ENCODE measurements at regions not wholly inside any gene's neighbourhood (a gene's known extent, or its start where the extent isn't known, plus 50 kb on each side); places are given as distances from the start of the nearest gene placed in this dataset.

DNA sequence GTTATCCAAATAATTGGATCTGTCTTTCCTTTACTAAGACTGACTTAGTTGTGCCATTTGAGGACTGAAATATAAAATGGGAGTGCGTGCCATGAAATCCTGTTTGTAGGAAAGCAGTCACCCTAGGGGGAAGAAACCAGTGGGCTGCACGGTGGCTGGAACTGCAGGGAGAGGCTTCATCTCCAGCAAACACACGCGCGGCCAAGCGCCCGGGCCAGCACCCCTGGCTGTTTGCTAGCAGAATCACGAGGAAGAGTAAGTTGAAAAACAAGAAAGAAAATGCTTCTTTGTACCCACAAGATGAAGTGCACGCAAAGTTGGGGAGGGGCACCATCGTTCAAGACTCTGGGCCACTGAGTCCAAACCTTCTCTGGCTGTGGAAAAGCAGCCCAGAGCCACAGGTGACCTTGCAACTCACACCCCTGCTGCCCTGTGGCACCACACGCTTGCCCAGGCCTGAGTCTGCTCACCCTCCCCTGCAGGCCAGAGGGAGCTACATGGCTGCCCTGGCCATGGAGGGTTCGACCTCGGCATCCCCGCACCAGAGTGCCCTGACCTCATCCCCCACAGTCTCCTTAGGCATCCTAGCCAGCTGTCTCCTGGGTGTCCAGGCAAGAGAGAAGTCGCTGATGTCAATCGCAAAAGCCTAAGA is 55.2 kb downstream of the IRX2 start:
- no peak for DNase-seq

DNA sequence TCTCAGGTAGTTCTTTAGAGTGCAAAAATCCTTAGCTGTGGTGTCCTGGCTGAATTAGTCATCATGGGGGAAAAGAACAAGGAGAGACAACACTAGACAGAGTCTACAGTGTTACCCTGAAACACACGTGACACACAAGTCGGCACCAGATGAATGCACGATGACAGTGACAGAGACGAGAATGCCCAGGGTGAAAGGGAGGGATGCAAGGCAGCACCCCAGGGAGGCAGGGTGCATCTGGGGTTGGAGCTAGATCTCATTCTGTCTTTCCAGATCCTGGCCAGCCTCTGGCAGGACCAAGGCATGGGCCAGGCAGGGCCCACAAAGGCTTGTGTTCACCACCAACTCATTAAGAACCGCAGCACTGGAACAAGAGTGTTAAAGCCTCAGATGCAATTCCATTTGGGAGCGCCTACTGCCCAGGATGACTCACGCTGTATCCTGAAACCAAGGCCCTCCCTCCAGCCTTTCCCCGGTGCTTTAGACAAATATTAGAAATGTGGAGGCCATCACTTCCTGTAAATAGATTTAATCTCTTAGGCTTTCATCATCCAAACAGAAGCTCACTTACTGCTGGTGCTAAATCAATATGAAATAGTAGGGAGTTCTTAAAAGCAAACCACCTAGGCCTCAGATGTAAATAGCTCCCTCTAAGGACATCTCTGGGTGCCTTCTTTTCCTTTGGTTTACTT is 56.1 kb downstream of the IRX2 start:
- no peak for DNase-seq

DNA sequence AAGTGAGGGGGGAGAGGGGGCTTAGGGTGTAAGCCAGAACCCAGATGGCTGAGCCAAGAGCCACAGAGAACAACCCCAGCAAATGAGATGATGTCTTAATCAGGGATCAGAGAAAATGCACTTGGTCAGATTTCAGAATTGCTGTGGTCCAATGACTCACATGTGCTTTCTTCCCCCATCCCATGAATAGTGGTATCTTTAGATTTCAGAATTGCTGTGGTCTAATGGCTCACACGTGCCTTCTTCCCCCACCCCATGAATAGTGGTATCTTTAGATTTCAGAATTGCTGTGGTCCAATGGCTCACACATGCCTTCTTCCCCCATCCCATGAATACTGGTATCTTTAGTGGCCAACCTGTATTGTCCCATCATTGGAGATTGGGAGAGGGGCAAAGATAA is 59.9 kb downstream of the IRX2 start:
- DNase-seq: no peak

DNA sequence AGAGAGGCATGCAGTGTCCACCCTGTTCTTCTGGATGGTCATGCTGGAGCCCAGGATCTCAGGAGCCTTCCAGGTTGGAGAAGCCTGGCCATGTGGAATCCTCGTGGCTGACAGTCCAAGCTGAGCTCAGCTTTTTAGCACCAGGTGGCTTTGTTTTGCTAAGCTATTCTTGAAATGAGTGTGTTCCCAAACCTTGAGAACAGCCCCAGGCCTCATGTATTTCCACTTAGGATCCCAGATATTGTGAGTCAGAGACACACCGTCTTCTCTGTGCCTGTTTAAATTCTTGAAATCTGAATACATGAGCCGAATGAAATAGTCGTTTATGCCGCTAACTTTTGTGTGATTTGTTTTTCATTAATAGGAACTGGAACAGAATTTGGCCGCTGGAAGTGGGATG is 61.2 kb downstream of the IRX2 start:
- no peak for DNase-seq

DNA sequence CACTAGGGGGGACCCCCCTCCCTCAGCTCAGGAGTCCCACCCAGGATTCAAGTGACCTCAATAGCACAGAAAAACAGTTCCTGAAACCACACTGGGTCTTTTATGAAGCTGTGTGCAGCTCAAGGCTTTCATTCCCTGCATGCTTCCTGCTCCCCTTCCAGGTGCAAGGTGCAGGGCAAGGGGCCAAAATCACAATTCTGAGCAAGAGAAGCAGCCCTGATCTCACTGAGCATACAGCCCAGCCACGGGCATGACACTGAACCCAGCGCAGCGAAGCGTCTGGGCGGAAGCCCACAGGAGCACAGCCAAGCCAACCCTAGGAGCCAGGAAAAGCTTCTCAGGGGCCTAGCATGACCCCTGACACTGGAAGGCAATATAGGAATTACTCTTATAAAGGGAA is 62.9 kb downstream of the IRX2 start:
- no peak for DNase-seq

DNA sequence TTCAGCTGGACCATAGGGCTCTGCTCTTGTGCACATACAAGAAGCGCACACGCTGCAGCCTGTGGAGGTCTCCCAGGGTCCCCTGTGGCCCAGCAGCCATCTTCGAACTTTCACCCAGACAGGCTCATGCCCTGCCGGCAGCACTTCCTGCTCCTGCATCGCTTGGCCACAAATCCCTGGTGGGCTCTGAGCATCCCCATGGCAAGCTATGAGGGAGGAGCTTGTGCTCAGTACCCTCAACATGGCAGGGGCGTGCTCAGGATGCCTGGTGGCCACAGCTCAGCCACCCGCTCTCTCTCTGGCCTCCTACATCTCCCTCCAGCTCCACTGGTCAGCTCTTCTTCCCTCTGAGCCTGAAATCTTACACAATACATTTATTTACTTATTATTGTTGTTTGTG is 63.7 kb downstream of the IRX2 start:
- no peak for DNase-seq

DNA sequence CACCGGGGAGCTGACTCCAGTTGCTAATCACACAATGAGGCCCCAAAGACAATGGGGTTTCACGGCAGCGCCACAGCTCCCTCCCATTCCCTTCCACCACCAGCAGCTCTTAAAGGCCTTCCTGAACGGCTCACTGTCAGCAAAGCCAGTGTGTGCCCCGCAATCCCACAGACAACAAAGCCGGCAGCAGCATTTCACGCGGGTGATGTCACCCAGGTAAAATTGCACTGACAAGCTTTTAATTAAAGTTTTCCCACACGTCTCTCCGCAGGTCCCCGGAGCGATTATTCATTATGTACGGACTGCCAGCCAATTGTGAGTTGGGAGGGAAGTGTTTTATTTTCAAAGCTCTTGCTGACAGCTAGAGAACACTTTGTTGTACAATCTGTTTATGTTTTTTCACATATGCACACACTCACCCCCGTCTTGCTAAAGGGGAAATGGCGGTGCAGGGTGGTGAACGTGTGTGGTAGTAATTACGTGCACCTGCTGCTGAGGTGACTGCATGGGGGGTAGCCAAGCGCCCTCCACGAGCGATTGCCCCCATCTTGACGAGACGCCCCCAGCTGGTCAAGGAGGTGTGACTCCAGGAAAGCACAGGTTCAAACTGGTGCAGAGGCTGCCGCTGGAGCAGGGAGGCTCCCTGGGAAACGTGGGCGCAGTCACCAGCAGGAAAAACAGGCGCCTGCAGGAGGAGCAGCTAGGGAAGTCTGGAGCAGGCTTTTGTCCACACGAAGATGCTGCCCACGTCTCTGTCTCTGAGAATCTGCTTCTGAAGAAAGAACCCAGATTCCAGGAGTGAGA is 65.0 kb downstream of the IRX2 start:
- no peak for DNase-seq

DNA sequence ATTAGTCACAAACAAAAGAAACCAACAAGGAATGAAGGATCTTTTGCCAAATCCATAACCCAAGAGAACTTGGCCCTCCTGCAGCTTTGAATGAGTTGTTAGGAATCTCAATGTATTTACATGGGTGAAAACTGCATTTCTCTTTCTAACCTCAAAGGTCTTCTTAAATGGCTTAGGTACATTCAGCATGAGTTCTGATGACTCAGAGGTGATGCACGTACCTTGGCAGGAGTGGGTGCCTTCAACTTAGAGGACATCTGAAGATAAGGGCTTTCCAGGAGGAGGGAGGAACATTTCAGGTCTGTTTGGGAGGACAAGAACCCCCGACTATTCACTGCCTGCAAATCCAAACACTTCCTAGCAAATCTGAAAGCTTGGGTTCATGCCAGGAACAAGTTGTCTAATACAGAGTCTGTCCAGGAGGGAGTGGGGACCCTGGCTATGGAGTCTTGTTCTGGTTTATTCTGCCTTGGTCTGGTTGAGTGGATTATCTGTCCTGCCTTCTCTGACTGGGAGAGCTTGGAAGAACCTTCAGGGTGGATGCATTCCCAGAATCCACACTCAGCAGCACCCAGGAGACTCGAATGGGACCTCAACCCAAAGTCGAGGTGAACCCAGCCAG is 65.7 kb downstream of the IRX2 start:
- DNase-seq: no peak

DNA sequence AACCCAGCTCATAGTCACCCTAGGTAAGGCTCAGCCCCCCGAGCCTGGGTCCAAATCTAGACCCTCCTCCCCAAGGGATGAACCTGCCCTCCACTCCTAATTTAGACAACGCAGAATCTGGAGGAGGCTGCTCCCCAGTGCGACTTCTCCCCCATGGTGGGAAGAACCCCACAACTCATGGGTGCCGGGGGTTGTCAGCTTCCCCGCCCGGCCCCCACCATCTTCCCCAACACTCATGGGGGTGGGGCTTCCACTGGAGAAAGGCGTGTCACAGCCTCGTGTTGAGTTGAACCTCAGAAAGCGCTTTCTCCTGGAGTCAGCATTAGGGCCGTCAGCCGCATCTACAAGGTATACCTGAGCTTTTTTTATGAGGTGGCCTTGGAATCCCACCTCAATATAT is 66.9 kb downstream of the IRX2 start:
- no peak for DNase-seq

DNA sequence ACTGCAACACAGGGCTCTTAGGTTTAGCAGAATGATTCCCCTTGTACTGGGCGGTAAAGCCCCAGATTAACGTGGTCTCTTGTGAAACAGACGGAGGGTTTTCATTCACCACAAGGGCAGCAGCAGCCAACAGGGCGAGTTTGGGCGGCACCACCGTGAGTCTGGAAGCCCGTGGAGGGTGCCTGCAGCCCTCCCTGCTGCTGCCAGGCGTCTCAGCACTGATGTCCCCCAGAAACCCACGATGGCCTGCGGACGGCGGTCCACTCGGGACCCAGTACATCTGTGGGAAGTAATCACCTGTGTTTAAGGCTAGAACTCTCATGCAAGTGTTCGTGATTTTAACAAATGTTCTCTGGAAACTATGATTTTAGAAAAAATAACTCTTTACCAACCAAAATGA is 67.8 kb downstream of the IRX2 start:
- no peak for DNase-seq

DNA sequence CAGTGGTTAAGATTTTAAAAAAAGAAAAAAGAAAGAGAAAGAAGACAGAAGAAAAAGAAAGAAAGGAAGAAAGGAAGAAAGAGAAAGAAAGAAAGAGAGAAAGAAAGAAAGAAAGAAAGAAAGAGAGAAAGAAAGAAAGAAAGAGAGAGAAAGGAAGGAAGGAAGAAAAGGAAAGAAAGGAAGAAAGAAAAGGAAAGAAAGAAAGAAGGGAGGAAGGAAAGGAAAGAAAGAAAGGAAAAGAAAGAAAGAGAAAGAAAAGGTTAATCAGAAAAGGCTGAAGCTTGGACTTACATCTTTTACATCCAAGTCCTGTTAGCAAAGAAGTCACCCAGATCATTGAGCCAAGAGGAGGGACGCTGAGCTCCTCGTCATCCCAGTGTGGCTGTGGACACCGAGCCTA is 70.0 kb downstream of the IRX2 start:
- DNase-seq: no peak

DNA sequence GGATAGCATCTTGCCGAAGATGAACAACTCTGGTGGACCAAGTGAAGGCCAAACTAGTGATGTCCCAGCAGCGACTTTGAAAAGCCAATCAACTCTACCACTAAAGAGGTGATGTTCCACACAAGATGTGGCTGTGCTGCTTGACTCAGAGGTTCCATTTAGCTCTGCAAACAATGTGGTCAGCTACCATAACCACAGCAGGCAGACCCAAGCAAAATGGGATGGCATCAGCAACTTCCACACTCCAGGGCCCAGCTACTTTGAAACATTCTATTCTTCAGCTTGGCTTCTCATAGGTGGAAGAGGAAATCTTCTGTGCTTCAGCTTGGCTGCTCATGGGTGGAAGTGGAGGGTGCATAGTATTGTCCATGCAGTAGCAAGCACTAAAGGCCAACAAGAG is 70.5 kb downstream of the IRX2 start:
- DNase-seq: no peak

DNA sequence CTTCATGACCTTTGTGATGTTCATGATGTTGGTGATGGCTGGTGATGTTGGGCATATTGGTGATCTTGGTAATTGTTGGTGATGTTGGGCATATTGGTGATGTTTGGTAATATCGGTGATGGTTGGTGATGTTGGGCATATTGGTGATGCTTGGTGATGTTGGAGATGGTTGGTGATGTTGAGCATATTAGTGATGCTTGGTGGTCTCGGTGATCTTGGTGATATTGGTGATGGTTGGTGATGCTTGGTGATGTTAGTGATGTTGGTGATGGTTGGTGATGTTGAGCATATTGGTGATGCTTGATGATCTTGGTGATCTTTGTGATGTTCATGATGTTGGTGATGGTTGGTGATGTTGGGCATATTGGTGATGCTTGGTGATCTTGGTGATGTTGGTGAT is 73.8 kb downstream of the IRX2 start:
- DNase-seq: no peak

DNA sequence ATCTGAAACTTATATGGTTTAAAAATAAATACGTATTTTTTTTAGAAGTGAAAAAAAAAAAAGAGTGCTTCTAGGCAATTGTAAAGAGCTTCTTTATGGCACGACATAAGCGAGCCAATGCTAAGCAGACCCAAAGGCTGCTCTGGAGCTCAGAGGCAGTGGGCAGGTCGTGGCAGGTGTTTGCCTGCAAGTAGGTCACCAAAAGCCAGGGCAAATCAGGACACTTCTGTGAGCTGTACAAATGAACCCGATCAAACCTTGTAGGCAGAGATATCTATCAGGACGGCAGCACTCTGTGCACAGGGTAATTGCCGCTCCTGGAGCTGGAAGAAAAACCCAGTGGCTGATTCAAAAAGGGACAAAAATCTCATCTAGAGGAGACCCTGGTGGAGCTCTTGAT is 75.9 kb downstream of the IRX2 start:
- DNase-seq: no peak

DNA sequence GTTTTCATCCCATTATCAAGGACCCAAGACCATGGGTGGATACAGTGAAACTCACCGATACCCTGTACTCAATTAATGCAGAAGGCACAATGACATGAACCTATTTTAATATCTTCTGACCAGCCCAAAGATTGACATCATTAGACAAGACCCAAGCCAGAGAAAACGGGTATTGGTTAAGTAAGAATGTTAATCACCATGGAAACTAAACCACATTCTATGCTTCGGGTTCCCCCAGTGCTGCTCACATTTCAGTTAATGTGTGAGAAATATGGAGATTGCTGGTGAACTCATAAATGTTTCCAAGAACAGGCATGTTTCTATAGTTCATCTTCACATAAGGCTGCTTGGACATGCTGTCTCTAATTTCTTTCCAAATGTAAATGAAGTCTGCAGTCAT is 77.0 kb downstream of the IRX2 start:
- DNase-seq: no peak

DNA sequence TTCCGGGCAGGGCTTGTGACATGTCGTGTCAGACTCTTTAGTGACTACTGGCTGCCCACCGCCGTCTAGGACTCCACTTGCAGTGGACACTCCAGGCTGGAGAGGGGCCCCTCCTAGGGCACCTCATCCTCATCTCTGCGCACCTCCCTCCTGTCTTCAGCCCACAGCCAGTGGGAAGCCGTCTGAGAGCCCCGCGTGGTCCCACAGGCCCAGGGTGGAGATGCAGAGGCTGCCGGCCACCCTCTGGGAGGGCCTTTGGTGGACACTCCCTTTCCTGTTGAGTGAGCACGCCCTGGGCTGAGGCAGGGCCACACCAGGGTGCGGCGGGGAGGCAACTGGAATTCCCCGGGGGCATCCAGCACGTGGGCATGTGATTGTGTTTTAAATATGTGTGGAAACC is 80.5 kb downstream of the IRX2 start:
- DNase-seq: no peak

DNA sequence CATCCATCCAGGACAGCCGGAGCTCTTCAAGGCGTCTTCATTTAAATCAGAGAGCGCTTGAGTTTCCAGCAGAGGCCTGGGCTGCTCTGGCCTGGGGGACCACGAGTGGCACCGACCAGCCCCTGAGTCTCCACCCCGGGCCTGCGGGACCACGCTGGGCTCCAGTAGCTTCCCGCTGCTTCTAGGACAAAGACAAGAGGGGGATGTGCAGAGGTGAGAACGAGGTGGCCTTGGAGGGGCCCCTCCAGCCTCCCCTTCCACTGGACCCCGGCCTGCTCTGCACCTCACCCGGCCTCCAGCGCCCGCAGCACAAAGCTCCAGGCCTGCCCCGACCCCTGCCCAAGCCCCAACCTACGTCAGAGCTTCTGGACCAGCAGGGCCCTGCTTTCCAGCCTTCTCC is 81.6 kb downstream of the IRX2 start:
- no peak for DNase-seq

DNA sequence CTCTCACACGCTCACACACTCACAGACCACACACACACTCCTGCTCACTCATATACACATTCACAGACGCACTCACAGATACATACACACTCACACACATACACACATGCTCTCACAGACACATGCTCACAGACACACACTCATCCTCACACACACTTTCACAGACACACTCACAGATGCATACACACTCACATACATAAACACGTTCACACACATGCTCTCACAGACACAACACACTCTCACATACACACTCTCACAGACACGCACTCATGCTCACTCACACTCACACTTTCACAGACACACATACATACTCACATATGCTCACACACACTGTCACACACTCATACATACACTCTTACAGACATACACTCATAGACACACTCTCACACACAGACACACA is 82.2 kb downstream of the IRX2 start:
- DNase-seq: no peak

DNA sequence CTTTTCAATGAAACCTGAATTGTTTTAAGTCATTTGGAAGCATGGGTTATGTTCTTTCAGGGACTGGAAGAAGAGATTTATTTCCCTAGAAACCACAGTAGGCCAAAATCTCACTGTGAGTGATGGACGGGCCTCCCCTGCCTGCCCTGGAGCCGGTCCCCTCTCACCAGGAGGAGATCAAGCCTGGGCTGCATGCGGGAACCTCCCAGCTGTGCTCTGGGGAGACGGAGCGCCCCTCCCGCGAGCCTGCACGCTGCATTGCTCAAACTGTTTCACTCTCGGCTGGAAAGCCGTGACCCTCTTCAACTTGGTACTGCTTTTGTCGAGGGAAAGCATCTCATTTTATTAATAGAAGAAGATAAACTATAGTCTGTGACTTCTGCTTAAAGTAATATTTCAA is 85.4 kb downstream of the IRX2 start:
- no peak for DNase-seq

DNA sequence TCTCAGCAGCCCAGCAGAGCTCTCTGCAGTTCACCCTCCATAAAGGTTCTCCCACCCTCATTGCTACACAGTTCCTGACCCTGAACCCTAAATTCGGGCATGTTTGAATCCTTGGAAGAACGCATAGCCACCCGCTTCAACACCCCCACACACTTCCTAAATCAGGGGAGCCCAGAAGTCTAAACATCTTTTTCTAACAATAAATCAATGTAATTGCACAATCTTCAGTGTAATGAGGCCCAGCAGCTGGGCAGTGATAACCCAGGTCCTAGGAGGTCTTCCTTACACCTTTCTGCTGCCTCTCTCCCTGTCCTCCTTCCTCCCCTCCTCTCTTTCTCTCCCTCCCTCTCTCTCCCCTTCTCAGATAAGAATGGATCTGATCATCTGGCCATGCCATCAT is 88.0 kb downstream of the IRX2 start:
- no peak for DNase-seq

DNA sequence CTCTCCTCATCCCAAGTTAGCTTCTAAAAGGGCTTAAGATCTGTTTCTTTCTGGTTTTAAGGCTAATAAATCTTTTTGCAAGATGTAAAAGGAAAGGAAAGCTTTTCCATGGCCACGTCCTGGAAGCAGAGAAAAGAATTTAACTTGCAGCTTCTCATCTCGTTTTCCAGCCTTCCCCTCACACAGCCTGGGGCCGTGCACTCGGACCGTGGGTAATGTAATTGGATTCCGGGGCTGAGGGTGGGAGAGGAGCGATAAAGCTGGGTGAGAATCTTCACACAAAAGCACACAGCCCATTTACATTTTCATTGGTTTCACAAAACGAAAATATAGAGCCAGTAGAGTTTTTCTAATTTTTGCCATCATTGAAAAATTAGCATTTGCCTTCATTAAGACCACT is 91.2 kb downstream of the IRX2 start:
- no peak for DNase-seq

DNA sequence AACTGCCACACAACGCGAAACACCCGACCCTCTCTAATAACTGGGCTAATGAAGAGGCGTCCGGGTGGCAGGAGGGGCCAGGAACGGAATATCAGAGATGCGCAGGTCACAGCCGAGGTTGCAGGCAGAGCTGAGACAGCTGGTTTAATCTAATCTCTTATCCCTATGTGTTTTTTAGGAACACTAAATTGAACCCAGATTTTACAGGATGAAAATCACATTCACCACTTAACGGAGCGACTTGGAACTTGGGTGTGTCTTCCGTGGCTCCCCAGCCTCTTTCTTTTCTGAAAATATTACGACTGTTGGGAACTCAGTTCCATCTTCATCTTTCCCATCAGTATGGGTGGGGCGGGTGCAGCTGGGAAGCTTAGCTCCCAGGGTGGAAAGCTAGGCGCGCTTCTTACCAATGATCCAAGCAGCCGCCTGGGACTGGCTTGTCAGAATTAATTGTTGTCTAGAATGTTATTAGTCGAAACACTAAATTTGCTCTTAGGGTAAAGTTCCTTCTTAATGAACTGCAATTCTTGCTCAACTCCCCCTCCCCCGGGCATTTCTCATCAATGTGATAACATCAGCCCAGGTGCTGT is 92.5 kb downstream of the IRX2 start:
- DNase-seq: no peak

DNA sequence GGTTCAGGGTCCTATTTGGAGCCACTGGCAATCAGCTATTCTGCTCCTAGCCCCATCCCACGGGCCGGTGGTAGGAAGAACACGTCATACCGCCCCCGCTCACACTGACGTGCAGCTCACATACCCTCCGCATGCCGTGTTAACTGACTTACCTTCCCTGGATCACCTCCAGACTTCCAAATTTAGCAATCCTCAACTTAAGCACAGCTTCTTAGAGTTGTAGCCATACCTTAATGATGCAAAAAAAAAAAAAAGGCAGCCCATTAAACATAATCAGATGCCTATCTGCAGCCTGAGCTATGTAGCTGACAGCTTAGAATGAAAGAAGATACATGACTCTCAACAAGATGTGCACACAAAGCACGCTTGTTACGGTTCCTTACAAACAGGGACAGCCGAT is 93.0 kb downstream of the IRX2 start:
- no peak for DNase-seq

DNA sequence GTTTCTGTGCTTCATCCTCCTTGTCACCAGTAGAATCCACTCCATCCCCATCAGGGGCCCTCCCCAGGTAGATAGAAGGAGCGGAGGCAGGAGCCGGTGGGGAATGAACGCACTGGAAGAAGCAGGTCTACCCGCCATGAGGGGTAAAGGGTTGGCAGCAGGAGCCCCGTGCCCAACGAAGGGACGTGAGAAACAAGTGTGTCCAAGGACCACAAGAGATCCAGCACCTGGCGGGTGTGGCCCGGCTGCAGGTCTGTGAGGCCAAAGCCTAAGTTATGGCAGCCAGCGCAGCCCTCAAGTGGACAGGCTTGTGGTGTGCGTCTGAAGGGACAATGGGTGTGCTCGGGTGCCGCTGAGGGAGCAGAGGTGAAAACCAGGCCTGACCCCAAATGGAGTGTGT is 94.3 kb downstream of the IRX2 start:
- no peak for DNase-seq

Data from activated CD4-positive, CD25-positive, alpha-beta regulatory T cell treated with anti-CD3 and anti-CD28 coated beads, Interleukin-2, amount 50 U/mL, for 72 hours (primary cell).